WTC11 (cell line): ENCODE measurements at regions not wholly inside any gene's neighbourhood (a gene's known extent, or its start where the extent isn't known, plus 50 kb on each side); places are given as distances from the start of the nearest gene placed in this dataset.

Experiments
- ATAC-seq: fragments of 200-7000 bp; cut with Tn5 transposase; 2 replicates; pipeline ENCODE4 v1.10.0; 2021; ENCODE audit warnings: mild to moderate bottlenecking, moderate library complexity
- CTCF ChIA-PET: fragments of 300-600 bp; sonication (Branson Sonifier 250); formaldehyde crosslinking; loops from one replicate; lab custom pipeline; 2021; ENCODE audit warnings: antibody characterized with exemption; lab: Charles Lee
- POLR2A ChIA-PET: fragments of 350-600 bp; sonication (Branson Sonifier 250); formaldehyde crosslinking; loops from one replicate; lab custom pipeline; 2021; ENCODE audit warnings: antibody characterized with exemption; lab: Charles Lee
- DNase-seq: peaks from one replicate; pipeline ENCODE4 v3.0.0; 2021; ENCODE audit warnings: low spot score
- H3K27ac Mint-ChIP-seq: 2 replicates; pipeline ENCODE4 v1.8.0; 2021; ENCODE audit warnings: mixed read lengths
- H3K27me3 Mint-ChIP-seq: 2 replicates; pipeline ENCODE4 v1.8.0; 2021; ENCODE audit warnings: low read depth, mild to moderate bottlenecking, moderate library complexity, mixed read lengths
- H3K36me3 Mint-ChIP-seq: 2 replicates; pipeline ENCODE4 v1.8.0; 2021; ENCODE audit warnings: mixed read lengths
- H3K4me1 Mint-ChIP-seq: 2 replicates; pipeline ENCODE4 v1.8.0; 2022; ENCODE audit warnings: mixed read lengths
- H3K4me3 Mint-ChIP-seq: 2 replicates; pipeline ENCODE4 v1.8.0; 2021; ENCODE audit warnings: mild to moderate bottlenecking, moderate library complexity, mixed read lengths
- H3K9me3 Mint-ChIP-seq: 2 replicates; pipeline ENCODE4 v1.8.0; 2021; ENCODE audit warnings: mixed read lengths
- AR ChIP-seq: fragments of 250-450 bp; sonication (Bioruptor Pico); IDR thresholded peaks from 2 replicates; pipeline ENCODE4 v1.9.0; 2021; ENCODE audit warnings: mild to moderate bottlenecking
- ARID4B ChIP-seq: sonication (generic); formaldehyde crosslinking; IDR thresholded peaks from 2 replicates; pipeline ENCODE4 v1.8.0; 2023; ENCODE audit warnings: missing genetic modification reagents, mild to moderate bottlenecking, borderline replicate concordance
- ATF3 ChIP-seq: sonication (generic); formaldehyde crosslinking; conservative IDR thresholded peaks from 2 replicates; pipeline ENCODE4 v1.8.1; 2022; ENCODE audit warnings: mild to moderate bottlenecking, missing genetic modification reagents
- CTCF ChIP-seq: fragments of 200-600 bp; IDR thresholded peaks from 2 replicates; pipeline ENCODE4 v1.8.0; 2022; ENCODE audit warnings: antibody characterized with exemption
- ERG ChIP-seq: fragments of 250-450 bp; sonication (Bioruptor Pico); IDR thresholded peaks from 2 replicates; pipeline ENCODE4 v1.8.0; 2021; ENCODE audit warnings: mild to moderate bottlenecking
- FOXJ3 ChIP-seq: sonication (generic); formaldehyde crosslinking; IDR thresholded peaks from 2 replicates; pipeline ENCODE4 v1.9.0; 2021; ENCODE audit warnings: missing genetic modification reagents, mild to moderate bottlenecking, borderline replicate concordance
- GABPB1 ChIP-seq: sonication (generic); formaldehyde crosslinking; IDR thresholded peaks from 2 replicates; pipeline ENCODE4 v1.8.1; 2023; ENCODE audit warnings: mild to moderate bottlenecking, missing genetic modification reagents
- IRF1 ChIP-seq: sonication (generic); formaldehyde crosslinking; IDR thresholded peaks from 2 replicates; pipeline ENCODE4 v1.8.0; 2023; ENCODE audit warnings: missing genetic modification reagents
- MAX ChIP-seq: sonication (generic); formaldehyde crosslinking; IDR thresholded peaks from 2 replicates; pipeline ENCODE4 v1.8.0; 2022; ENCODE audit warnings: mild to moderate bottlenecking, missing genetic modification reagents
- MXD4 ChIP-seq: fragments of 250-450 bp; sonication (Bioruptor Pico); IDR thresholded peaks from 2 replicates; pipeline ENCODE4 v1.8.0; 2021; ENCODE audit warnings: mild to moderate bottlenecking, moderate library complexity, borderline replicate concordance
- PREB ChIP-seq: sonication (generic); formaldehyde crosslinking; IDR thresholded peaks from 2 replicates; pipeline ENCODE4 v1.8.1; 2022; ENCODE audit warnings: mild to moderate bottlenecking, missing genetic modification reagents, moderate library complexity, borderline replicate concordance
- TEAD4 ChIP-seq: sonication (generic); formaldehyde crosslinking; IDR thresholded peaks from 2 replicates; pipeline ENCODE4 v1.8.0; 2022; ENCODE audit warnings: mild to moderate bottlenecking, missing genetic modification reagents
- USF1 ChIP-seq: sonication (generic); formaldehyde crosslinking; IDR thresholded peaks from 2 replicates; pipeline ENCODE4 v1.8.0; 2022; ENCODE audit warnings: mild to moderate bottlenecking, missing genetic modification reagents
- ZNF219 ChIP-seq: sonication (generic); formaldehyde crosslinking; IDR thresholded peaks from 2 replicates; pipeline ENCODE4 v1.8.0; 2023; ENCODE audit warnings: missing genetic modification reagents, mild to moderate bottlenecking, borderline replicate concordance
- ZNF416 ChIP-seq: fragments of 250-450 bp; sonication (Bioruptor Pico); IDR thresholded peaks from 2 replicates; pipeline ENCODE4 v1.9.0; 2021; ENCODE audit warnings: mild to moderate bottlenecking, inconsistent platforms

GRCh38 chr4:77432717-77433417 is 172.8 kb upstream of the CXCL13 start (continued):
- no peak for TF ChIP-seq ARID4B (CRISPR knock-in tag)
- TF ChIP-seq ATF3: no peak
- no peak for TF ChIP-seq CTCF
- no peak for TF ChIP-seq GABPB1 (CRISPR knock-in tag)
- TF ChIP-seq MAX (CRISPR knock-in tag): no peak
- no peak for TF ChIP-seq TEAD4 (CRISPR knock-in tag)

- no peaks in the 10 kb centered on the region for H3K36me3 Mint-ChIP-seq
- TF ChIP-seq ZNF416 (CRISPR knock-in tag) (no peak), AR (no peak), MAX (CRISPR knock-in tag) (no peak), USF1 (CRISPR knock-in tag) (no peak), MXD4 (CRISPR knock-in tag) (no peak), ARID4B (CRISPR knock-in tag) (no peak), ERG (CRISPR knock-in tag) (no peak), ZNF219 (CRISPR knock-in tag) (no peak), IRF1 (CRISPR knock-in tag) (no peak), PREB (CRISPR knock-in tag) (no peak), FOXJ3 (CRISPR knock-in tag) (no peak)
- DNase-seq: no peak
- peaks cover 4% of the 10 kb centered on the region for H3K27me3 Mint-ChIP-seq
- H3K9me3 Mint-ChIP-seq: no peaks in the 10 kb centered on the region
- H3K4me1 Mint-ChIP-seq: peaks cover 4% of the 10 kb centered on the region
- H3K4me3 Mint-ChIP-seq: no peak overlapping the region
- ChIA-PET POLR2A (no interaction called here), CTCF (interaction anchor here (0.9 to 6.0 kb wide), 15 partner anchors 14 to 265 kb away, joined by 3 to 62 read pairs (median 7); no protein-coding TSS in a partner anchor)
- ATAC-seq: peak; percentile 79
- no peak overlapping the region for H3K27ac Mint-ChIP-seq
These were observed 172.2 kb upstream of the CXCL13 start for GRCh38 chr4:77433418-77433733.
